T1000 (cell line): ENCODE measurements at regions not wholly inside any gene's neighbourhood (a gene's known extent, or its start where the extent isn't known, plus 50 kb on each side); places are given as distances from the start of the nearest gene placed in this dataset.
"Not testable (repeated sequence)": the region's sequence is repeated elsewhere in the genome, so short reads cannot be mapped to it uniquely, and the experiment has no call there.

ENCODE experiments used
- DNase-seq: peaks from one replicate; lab custom pipeline; 2025; ENCODE audit warnings: mixed read lengths; lab: John Stamatoyannopoulos, UW

GRCh38 chrX:39674490-39675161, 423.1 kb downstream of the BCOR start:
- no peak for DNase-seq

- DNase-seq: no peak
Observed at GRCh38 chrX:39675162-39675553, 422.6 kb downstream of the BCOR start.

GRCh38 chrX:39675619-39676018, 422.1 kb downstream of the BCOR start:
- peak; percentile 64 for DNase-seq

- DNase-seq: no peak
Observed at GRCh38 chrX:39676434-39676833, 421.3 kb downstream of the BCOR start.

GRCh38 chrX:39677585-39677977, 420.2 kb downstream of the BCOR start:
- no peak for DNase-seq

GRCh38 chrX:39677978-39678791, 419.6 kb downstream of the BCOR start:
- DNase-seq: no peak

GRCh38 chrX:39678914-39679313, 418.8 kb downstream of the BCOR start:
- no peak for DNase-seq

- DNase-seq: no peak
Observed at GRCh38 chrX:39679497-39680157, 418.1 kb downstream of the BCOR start.

GRCh38 chrX:39681885-39682284, 415.9 kb downstream of the BCOR start:
- DNase-seq: no peak

- DNase-seq: no peak
Observed at GRCh38 chrX:39682778-39683177, 415.0 kb downstream of the BCOR start.

- no peak for DNase-seq
Observed at GRCh38 chrX:39688219-39688575, 409.6 kb downstream of the BCOR start.

GRCh38 chrX:39688576-39689375, 409.0 kb downstream of the BCOR start:
- DNase-seq: no peak

- DNase-seq: no peak
Observed at GRCh38 chrX:39689376-39690104, 408.2 kb downstream of the BCOR start.

GRCh38 chrX:39690541-39691415, 407.0 kb downstream of the BCOR start:
- DNase-seq: no peak

- no peak for DNase-seq
Observed at GRCh38 chrX:39691724-39692123, 406.0 kb downstream of the BCOR start.

GRCh38 chrX:39692796-39693195, 405.0 kb downstream of the BCOR start:
- DNase-seq: no peak

- no peak for DNase-seq
Observed at GRCh38 chrX:39693298-39693697, 404.5 kb downstream of the BCOR start.

GRCh38 chrX:39702636-39703035, 395.1 kb downstream of the BCOR start:
- DNase-seq: not testable (repeated sequence)

- no peak for DNase-seq
Observed at GRCh38 chrX:39703307-39703706, 394.5 kb downstream of the BCOR start.

- DNase-seq: no peak
Observed at GRCh38 chrX:39704590-39704989, 393.2 kb downstream of the BCOR start.

- peak; percentile 34 for DNase-seq
Observed at GRCh38 chrX:39705290-39705689, 392.5 kb downstream of the BCOR start.
